SK-N-MC (cell line): ENCODE measurements at regions not wholly inside any gene's neighbourhood (a gene's known extent, or its start where the extent isn't known, plus 50 kb on each side); places are given as distances from the start of the nearest gene placed in this dataset.

Source experiments
- EZH2 ChIP-seq: fragments of 200-600 bp; sonication (generic); IDR thresholded peaks from one replicate; pipeline ENCODE4 v1.6.1; 2017; ENCODE audit warnings: antibody characterized with exemption
- FOXP2 ChIP-seq: optimal IDR thresholded peaks from 2 replicates; pipeline ENCODE3; 2011; ENCODE audit warnings: mild to moderate bottlenecking, moderate library complexity; ENCODE audit not compliant: insufficient read depth; ENCODE audit errors: extremely low read length, control extremely low read depth
- POLR2AphosphoS5 ChIP-seq: IDR thresholded peaks from 2 replicates; pipeline ENCODE4 v1.6.1; 2012; ENCODE audit warnings: mild to moderate bottlenecking, low read depth, low read length, borderline replicate concordance

DNA sequence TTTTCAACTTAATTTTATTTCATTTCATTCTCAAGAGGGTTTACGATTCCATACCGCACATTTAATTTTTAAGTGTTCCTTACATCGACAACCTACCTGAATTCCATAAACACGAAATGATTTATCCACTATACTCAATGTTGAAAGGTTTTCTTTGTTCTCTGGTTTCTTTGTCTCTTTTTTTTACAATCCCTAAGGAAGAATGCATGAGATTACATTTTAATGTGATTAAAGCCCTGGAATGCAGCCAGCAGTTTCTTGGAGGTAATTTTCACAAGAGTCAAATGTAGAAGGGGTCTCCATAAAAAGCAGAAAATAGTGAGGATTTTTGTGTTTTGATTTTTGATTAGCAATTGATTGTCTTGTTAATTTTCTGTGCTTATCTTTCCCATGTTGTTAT, 59.2 kb upstream of the ADCY1 start:
- TF ChIP-seq POLR2AphosphoS5: no peak
- no peak for TF ChIP-seq FOXP2
- TF ChIP-seq EZH2: no peak
